ENCODE measurements at regions not wholly inside any gene's neighbourhood (a gene's known extent, or its start where the extent isn't known, plus 50 kb on each side); places are given as distances from the start of the nearest gene placed in this dataset.
"Not testable (repeated sequence)": the region's sequence is repeated elsewhere in the genome, so short reads cannot be mapped to it uniquely, and the experiment has no call there.

- Histone ChIP-seq H3K9ac (ENCODE audit: extremely low read depth, insufficient read length, low read length) (no peak overlapping the region), H2AK5ac (ENCODE audit: insufficient read length, low read length) (no peak overlapping the region), H3K27ac (ENCODE audit: insufficient read length, low read depth, low read length) (no peak overlapping the region), H3T11ph (ENCODE audit: low read length) (no peak overlapping the region), H3K4ac (ENCODE audit: low read depth, low read length) (no peak overlapping the region), H4K8ac (replicated peaks; ENCODE audit: insufficient read length, low read depth, low read length) (no peak overlapping the region), H2BK15ac (ENCODE audit: low read depth, low read length) (no peak overlapping the region), H3K23ac (ENCODE audit: insufficient read length, low read depth, low read length) (no peak overlapping the region), H3K4me1 (ENCODE audit: insufficient read depth, low read length) (no peaks in the 10 kb centered on the region), H3K56ac (ENCODE audit: insufficient read length, low read depth, low read length) (no peak overlapping the region), H3K9me3 (ENCODE audit: control insufficient read depth, low read depth, low read length) (no peaks in the 10 kb centered on the region), H3K79me1 (ENCODE audit: insufficient read depth, low read depth, low read length, poor library complexity, severe bottlenecking) (no peaks in the 10 kb centered on the region), H3K14ac (ENCODE audit: insufficient read depth, low read length) (no peak overlapping the region), H3K23me2 (ENCODE audit: insufficient read length, low read depth, low read length, poor library complexity, severe bottlenecking) (no peaks in the 10 kb centered on the region), H2BK20ac (ENCODE audit: low read depth, low read length, poor library complexity, severe bottlenecking) (no peak overlapping the region), H2AFZ (ENCODE audit: low read length) (no peak overlapping the region), H4K5ac (ENCODE audit: insufficient read length, low read depth, low read length) (no peak overlapping the region), H3K79me2 (ENCODE audit: insufficient read depth, low read length) (no peaks in the 10 kb centered on the region), H2BK5ac (ENCODE audit: insufficient read length, low read length) (no peak overlapping the region), H3K4me2 (ENCODE audit: insufficient read depth, insufficient read length, low read length) (no peak overlapping the region), H4K91ac (ENCODE audit: insufficient read length, low read depth, low read length) (no peak overlapping the region), H2BK12ac (ENCODE audit: insufficient read length, low read depth, low read length) (no peak overlapping the region), H4K20me1 (ENCODE audit: control insufficient read depth, insufficient read depth, insufficient read length) (no peaks in the 10 kb centered on the region), H2BK120ac (ENCODE audit: low read depth, low read length, poor library complexity, severe bottlenecking) (no peak overlapping the region), H3K18ac (ENCODE audit: insufficient read length, low read depth, low read length) (no peak overlapping the region), H3K27me3 (ENCODE audit: insufficient read depth, low read length) (no peaks in the 10 kb centered on the region)
- no peak for DNase-seq
- TF ChIP-seq CTCF (conservative IDR thresholded peaks at IDR 0.05), result no peak
- no CpG with 5 or more reads among the region's 2 CpGs for WGBS (ENCODE audit: extremely low coverage, insufficient read length, low lambda C conversion rate)
- H3K27me3 Mint-ChIP-seq (ENCODE audit: low read depth), result no peaks in the 10 kb centered on the region
- H3K4me3 Mint-ChIP-seq, result no peak overlapping the region
- no peaks in the 10 kb centered on the region for H3K36me3 Mint-ChIP-seq (ENCODE audit: insufficient read depth in 1 of 3, low read depth in 3 of 3)
- no peak overlapping the region for H3K27ac Mint-ChIP-seq
- no peaks in the 10 kb centered on the region for H3K9me3 Mint-ChIP-seq
- no peaks in the 10 kb centered on the region; a peak in 1 of 4 replicates for H3K4me1 Mint-ChIP-seq
Measured at GRCh38 chr4:164261831-164262230, 492.1 kb upstream of the SMIM31 start.

- H3K79me1 ChIP-seq (ENCODE audit: insufficient read depth, low read depth, low read length, poor library complexity, severe bottlenecking); DNase-seq; H3K4me3 Mint-ChIP-seq; H3K79me2 ChIP-seq (ENCODE audit: insufficient read depth, low read length); H3K36me3 Mint-ChIP-seq (ENCODE audit: insufficient read depth in 1 of 3, low read depth in 3 of 3); H3K27ac Mint-ChIP-seq; H3K18ac ChIP-seq (ENCODE audit: insufficient read length, low read depth, low read length); H3K27me3 ChIP-seq (ENCODE audit: insufficient read depth, low read length); H3K4me1 ChIP-seq (ENCODE audit: insufficient read depth, low read length); H3K23ac ChIP-seq (ENCODE audit: insufficient read length, low read depth, low read length); H2BK5ac ChIP-seq (ENCODE audit: insufficient read length, low read length); H4K91ac ChIP-seq (ENCODE audit: insufficient read length, low read depth, low read length); H2BK120ac ChIP-seq (ENCODE audit: low read depth, low read length, poor library complexity, severe bottlenecking); H2BK12ac ChIP-seq (ENCODE audit: insufficient read length, low read depth, low read length); H4K20me1 ChIP-seq (ENCODE audit: control insufficient read depth, insufficient read depth, insufficient read length); H2BK15ac ChIP-seq (ENCODE audit: low read depth, low read length); H3K9me3 ChIP-seq (ENCODE audit: control insufficient read depth, low read depth, low read length); H4K5ac ChIP-seq (ENCODE audit: insufficient read length, low read depth, low read length); H3K23me2 ChIP-seq (ENCODE audit: insufficient read length, low read depth, low read length, poor library complexity, severe bottlenecking); H2BK20ac ChIP-seq (ENCODE audit: low read depth, low read length, poor library complexity, severe bottlenecking); H3T11ph ChIP-seq (ENCODE audit: low read length); H2AFZ ChIP-seq (ENCODE audit: low read length); H4K8ac ChIP-seq (replicated peaks; ENCODE audit: insufficient read length, low read depth, low read length); H3K9me3 Mint-ChIP-seq; H3K9ac ChIP-seq (ENCODE audit: extremely low read depth, insufficient read length, low read length); H3K27ac ChIP-seq (ENCODE audit: insufficient read length, low read depth, low read length); H2AK5ac ChIP-seq (ENCODE audit: insufficient read length, low read length); H3K4me1 Mint-ChIP-seq; H3K4me2 ChIP-seq (ENCODE audit: insufficient read depth, insufficient read length, low read length); H3K27me3 Mint-ChIP-seq (ENCODE audit: low read depth); H3K4ac ChIP-seq (ENCODE audit: low read depth, low read length); H3K56ac ChIP-seq (ENCODE audit: insufficient read length, low read depth, low read length); H3K14ac ChIP-seq (ENCODE audit: insufficient read depth, low read length): not testable (repeated sequence)
- no CpG with 5 or more reads among the region's 1 CpG for WGBS (ENCODE audit: extremely low coverage, insufficient read length, low lambda C conversion rate)
Measured at GRCh38 chr4:164262508-164262907, 491.4 kb upstream of the SMIM31 start.
